SK-N-MC (cell line): ENCODE measurements at regions not wholly inside any gene's neighbourhood (a gene's known extent, or its start where the extent isn't known, plus 50 kb on each side); places are given as distances from the start of the nearest gene placed in this dataset.
"Not testable (repeated sequence)": the region's sequence is repeated elsewhere in the genome, so short reads cannot be mapped to it uniquely, and the experiment has no call there.

Experiments used
- EZH2 ChIP-seq: fragments of 200-600 bp; sonication (generic); IDR thresholded peaks from one replicate; pipeline ENCODE4 v1.6.1; 2017; ENCODE audit warnings: antibody characterized with exemption
- FOXP2 ChIP-seq: optimal IDR thresholded peaks from 2 replicates; pipeline ENCODE3; 2011; ENCODE audit warnings: mild to moderate bottlenecking, moderate library complexity; ENCODE audit not compliant: insufficient read depth; ENCODE audit errors: extremely low read length, control extremely low read depth
- POLR2AphosphoS5 ChIP-seq: IDR thresholded peaks from 2 replicates; pipeline ENCODE4 v1.6.1; 2012; ENCODE audit warnings: mild to moderate bottlenecking, low read depth, low read length, borderline replicate concordance

DNA sequence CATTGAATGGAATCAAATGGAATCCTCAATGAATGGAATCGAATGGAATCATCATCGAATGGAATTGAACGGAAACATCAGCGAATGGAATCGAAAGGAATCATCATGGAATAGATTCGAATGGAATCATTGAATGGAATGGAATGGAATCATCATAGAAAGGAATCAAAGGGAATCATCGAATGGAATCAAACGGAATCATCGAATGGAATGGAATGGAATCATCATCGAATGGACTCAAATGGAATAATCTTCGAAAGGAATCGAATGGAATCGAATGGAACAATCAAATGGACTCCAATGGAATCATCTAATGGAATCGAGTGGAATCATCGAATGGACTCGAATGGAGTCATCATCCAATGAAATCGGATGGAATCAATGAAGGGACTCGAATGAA, 222.6 kb downstream of the SHCBP1 start:
- not testable (repeated sequence) for TF ChIP-seq POLR2AphosphoS5, EZH2, FOXP2
